ENCODE measurements at regions not wholly inside any gene's neighbourhood (a gene's known extent, or its start where the extent isn't known, plus 50 kb on each side); places are given as distances from the start of the nearest gene placed in this dataset.

GRCh38 chr20:12886618-12887363 is 122.0 kb upstream of the SPTLC3 start:
- TF ChIP-seq CTCF (IDR thresholded peaks at IDR 0.05) = no peak
- TF ChIP-seq EZH2 (IDR thresholded peaks at IDR 0.05; ENCODE audit: borderline replicate concordance, insufficient read depth, low read depth, low read length, poor library complexity, severe bottlenecking) = no peak

Data from B cell (primary cell).